Loucy (cell line): ENCODE measurements at regions not wholly inside any gene's neighbourhood (a gene's known extent, or its start where the extent isn't known, plus 50 kb on each side); places are given as distances from the start of the nearest gene placed in this dataset.

Experiments used
- H2AFZ ChIP-seq: fragments of 200-600 bp; sonication (generic); 2 replicates; pipeline ENCODE4 v1.6.0; 2016; ENCODE audit warnings: antibody characterized with exemption, mild to moderate bottlenecking, low read length, moderate library complexity
- H3F3A ChIP-seq: fragments of 200-600 bp; 2 replicates; pipeline ENCODE4 v1.6.0; 2016; ENCODE audit warnings: antibody characterized with exemption, low read depth, mild to moderate bottlenecking
- H3K27me3 ChIP-seq: fragments of 200-600 bp; sonication (generic); 2 replicates; pipeline ENCODE4 v1.6.1; 2014; ENCODE audit warnings: low read length, mild to moderate bottlenecking; ENCODE audit not compliant: insufficient read depth, poor library complexity, severe bottlenecking
- H3K36me3 ChIP-seq: fragments of 200-600 bp; sonication (generic); 2 replicates; pipeline ENCODE4 v1.6.1; 2016; ENCODE audit warnings: low read length; ENCODE audit not compliant: insufficient read depth
- H3K4me1 ChIP-seq: fragments of 200-600 bp; sonication (generic); 2 replicates; pipeline ENCODE4 v1.5.1; 2014; ENCODE audit warnings: low read length, mild to moderate bottlenecking; ENCODE audit not compliant: insufficient read depth, poor library complexity, severe bottlenecking
- H3K4me2 ChIP-seq: fragments of 200-600 bp; sonication (generic); 2 replicates; pipeline ENCODE4 v1.6.0; 2014; ENCODE audit warnings: antibody characterized with exemption, low read length, low read depth, mild to moderate bottlenecking; ENCODE audit not compliant: poor library complexity, severe bottlenecking
- H3K4me3 ChIP-seq: fragments of 200-600 bp; sonication (generic); 2 replicates; pipeline ENCODE4 v1.5.1; 2014; ENCODE audit warnings: low read length, mild to moderate bottlenecking, mixed read lengths; ENCODE audit not compliant: poor library complexity, severe bottlenecking
- H3K79me2 ChIP-seq: fragments of 200-600 bp; sonication (generic); 2 replicates; pipeline ENCODE4 v1.6.1; 2014; ENCODE audit warnings: low read length; ENCODE audit not compliant: insufficient read depth
- H3K9ac ChIP-seq: fragments of 200-600 bp; sonication (generic); 2 replicates; pipeline ENCODE4 v1.6.0; 2014; ENCODE audit warnings: mild to moderate bottlenecking, low read depth, low read length, moderate library complexity; ENCODE audit not compliant: poor library complexity, severe bottlenecking
- H3K9me2 ChIP-seq: fragments of 200-600 bp; sonication (generic); replicated peaks from 2 replicates; pipeline ENCODE4 v1.6.1; 2016; ENCODE audit warnings: low read depth, low read length, mixed read lengths
- H3K9me3 ChIP-seq: fragments of 200-600 bp; sonication (generic); 2 replicates; pipeline ENCODE4 v1.6.1; 2014; ENCODE audit warnings: mild to moderate bottlenecking, antibody characterized with exemption, low read length, low read depth; ENCODE audit not compliant: insufficient read depth
- H4K20me1 ChIP-seq: fragments of 200-600 bp; sonication (generic); 2 replicates; pipeline ENCODE4 v1.6.0; 2014; ENCODE audit warnings: antibody characterized with exemption, low read length, mild to moderate bottlenecking; ENCODE audit not compliant: insufficient read depth, poor library complexity, severe bottlenecking
- CTCF ChIP-seq: fragments of 200-600 bp; sonication (generic); conservative IDR thresholded peaks from 2 replicates; pipeline ENCODE4 v1.5.1; 2014; ENCODE audit warnings: mild to moderate bottlenecking, antibody characterized with exemption, low read length
- EZH2phosphoT487 ChIP-seq: fragments of 200-600 bp; IDR thresholded peaks from 2 replicates; pipeline ENCODE4 v1.6.1; 2018; ENCODE audit warnings: antibody characterized with exemption, mild to moderate bottlenecking, moderate library complexity, borderline replicate concordance

DNA sequence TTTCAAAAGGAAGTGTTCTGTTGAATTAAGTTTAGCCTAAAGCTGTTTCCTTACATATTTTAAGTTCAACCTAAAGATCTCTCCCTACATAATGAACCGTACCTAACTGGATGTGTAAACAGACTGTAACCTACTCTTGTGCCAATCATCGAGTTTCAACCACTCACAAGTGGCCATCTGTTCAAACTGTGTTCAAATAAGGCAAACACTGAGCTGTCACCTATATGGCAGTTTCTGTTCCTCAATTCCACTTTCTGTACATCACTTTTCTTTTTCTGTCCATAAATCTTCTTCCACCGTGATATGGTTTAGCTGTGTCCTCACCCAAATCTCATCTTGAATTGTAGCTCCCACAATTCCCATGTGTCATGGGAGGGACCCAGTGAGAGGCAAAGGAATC lies 428.6 kb downstream of the HACE1 start:
- no peaks in the 10 kb centered on the region for H3K79me2 ChIP-seq
- no peaks in the 10 kb centered on the region for H3K9me2 ChIP-seq
- H3F3A ChIP-seq = no peaks in the 10 kb centered on the region
- no peak overlapping the region for H3K4me2 ChIP-seq
- H3K27me3 ChIP-seq = no peaks in the 10 kb centered on the region
- no peak for TF ChIP-seq CTCF
- TF ChIP-seq EZH2phosphoT487 = no peak
- no peak overlapping the region for H2AFZ ChIP-seq
- no peak overlapping the region for H3K9ac ChIP-seq
- H3K36me3 ChIP-seq = no peaks in the 10 kb centered on the region
- no peaks in the 10 kb centered on the region for H3K4me1 ChIP-seq
- no peak overlapping the region for H3K4me3 ChIP-seq
- H4K20me1 ChIP-seq = no peaks in the 10 kb centered on the region
- H3K9me3 ChIP-seq = no peaks in the 10 kb centered on the region

DNA sequence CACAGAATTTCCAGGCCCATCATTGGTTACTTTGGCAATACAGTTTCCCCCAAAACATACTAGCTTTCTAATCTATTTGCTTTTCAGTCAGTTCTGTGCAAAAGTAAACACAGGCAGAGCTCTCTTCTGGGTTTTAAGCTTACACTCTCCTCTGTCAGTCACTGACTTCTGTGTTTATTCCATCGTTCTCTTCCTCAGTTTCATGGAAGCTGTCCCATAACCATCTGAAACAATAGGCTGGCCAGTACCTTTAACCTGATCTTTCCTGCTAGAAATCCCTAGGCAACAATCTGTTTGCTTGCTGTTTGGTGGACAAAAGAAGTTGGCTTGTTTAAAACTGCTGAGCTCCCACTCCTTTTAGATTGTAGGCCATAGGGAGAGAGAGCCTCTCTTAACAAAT lies 431.5 kb downstream of the HACE1 start:
- no peak for TF ChIP-seq CTCF
- TF ChIP-seq EZH2phosphoT487 = no peak
- H3K4me1 ChIP-seq = no peaks in the 10 kb centered on the region
- H3K79me2 ChIP-seq = no peaks in the 10 kb centered on the region
- no peaks in the 10 kb centered on the region for H3K36me3 ChIP-seq
- no peaks in the 10 kb centered on the region for H3K27me3 ChIP-seq
- no peaks in the 10 kb centered on the region for H3K9me2 ChIP-seq
- no peak overlapping the region for H2AFZ ChIP-seq
- no peaks in the 10 kb centered on the region for H3F3A ChIP-seq
- no peak overlapping the region for H3K4me3 ChIP-seq
- no peaks in the 10 kb centered on the region for H4K20me1 ChIP-seq
- no peak overlapping the region for H3K4me2 ChIP-seq
- H3K9me3 ChIP-seq = no peaks in the 10 kb centered on the region
- no peak overlapping the region for H3K9ac ChIP-seq

- Histone ChIP-seq H3K4me1 (peaks cover 11% of the 10 kb centered on the region), H3K4me2 (no peak overlapping the region), H3K79me2 (no peaks in the 10 kb centered on the region), H3K9me2 (no peaks in the 10 kb centered on the region), H2AFZ (no peak overlapping the region), H3K36me3 (no peaks in the 10 kb centered on the region), H4K20me1 (no peaks in the 10 kb centered on the region), H3K4me3 (no peak overlapping the region), H3K27me3 (no peaks in the 10 kb centered on the region), H3K9ac (no peak overlapping the region), H3K9me3 (no peaks in the 10 kb centered on the region), H3F3A (no peaks in the 10 kb centered on the region)
- TF ChIP-seq CTCF (no peak), EZH2phosphoT487 (no peak)
These were observed 436.0 kb downstream of the HACE1 start for GRCh38 chr6:104423691-104424090.
